Pulmonary artery endothelial cell (primary cell): ENCODE measurements at regions not wholly inside any gene's neighbourhood (a gene's known extent, or its start where the extent isn't known, plus 50 kb on each side); places are given as distances from the start of the nearest gene placed in this dataset.

Source experiments
- DNase-seq: peaks from one replicate; pipeline ENCODE4 v3.0.0-alpha.2; 2011; ENCODE audit warnings: low read depth, low spot score

GRCh38 chr15:97745481-97746071, 214.9 kb upstream of the ARRDC4 start:
- DNase-seq, result no peak

GRCh38 chr15:97747342-97747741, 213.2 kb upstream of the ARRDC4 start:
- DNase-seq, result no peak

DNA sequence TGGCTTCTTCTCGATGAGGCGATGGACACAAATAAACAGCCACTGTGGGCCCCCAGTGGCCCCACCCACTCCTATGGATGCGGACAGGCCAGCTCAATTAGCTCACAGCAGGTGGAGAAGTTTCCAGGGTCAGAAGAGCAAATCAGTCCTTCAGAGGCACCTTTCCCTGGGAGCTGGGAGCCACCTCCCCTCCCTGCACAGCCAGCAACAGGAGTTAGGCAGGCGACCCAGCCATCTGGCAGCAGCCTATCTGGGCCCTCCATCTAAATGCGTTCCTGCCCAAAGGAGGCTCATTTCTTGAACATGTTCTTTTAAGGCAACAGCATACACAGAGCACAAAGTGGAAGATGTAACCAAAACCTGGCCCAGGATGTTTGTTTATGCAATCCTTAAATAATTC, 211.9 kb upstream of the ARRDC4 start:
- no peak for DNase-seq

- no peak for DNase-seq
These were observed 210.4 kb upstream of the ARRDC4 start for GRCh38 chr15:97750060-97750459.

DNA sequence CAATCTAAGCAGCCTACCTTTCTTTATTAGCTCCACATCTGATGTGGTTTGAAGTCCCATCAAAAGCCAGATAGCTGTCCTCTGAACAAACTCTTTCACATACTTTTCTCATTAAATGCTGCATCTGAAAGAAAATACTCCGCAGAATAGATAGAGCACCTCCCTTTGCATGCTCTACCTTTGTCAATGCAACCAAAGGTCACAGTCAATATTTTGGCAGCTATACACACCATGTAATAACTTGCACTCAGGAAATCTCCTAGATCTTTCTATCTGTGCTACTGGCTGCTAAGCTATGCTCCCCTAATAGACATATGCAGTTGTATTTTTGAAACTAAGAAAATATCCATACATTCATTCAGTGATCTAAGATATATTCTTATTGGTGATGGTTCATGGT, 204.8 kb upstream of the ARRDC4 start:
- no peak for DNase-seq

GRCh38 chr15:97759363-97759762, 201.1 kb upstream of the ARRDC4 start:
- no peak for DNase-seq

- no peak for DNase-seq
These were observed 199.4 kb upstream of the ARRDC4 start for GRCh38 chr15:97761110-97761509.

DNA sequence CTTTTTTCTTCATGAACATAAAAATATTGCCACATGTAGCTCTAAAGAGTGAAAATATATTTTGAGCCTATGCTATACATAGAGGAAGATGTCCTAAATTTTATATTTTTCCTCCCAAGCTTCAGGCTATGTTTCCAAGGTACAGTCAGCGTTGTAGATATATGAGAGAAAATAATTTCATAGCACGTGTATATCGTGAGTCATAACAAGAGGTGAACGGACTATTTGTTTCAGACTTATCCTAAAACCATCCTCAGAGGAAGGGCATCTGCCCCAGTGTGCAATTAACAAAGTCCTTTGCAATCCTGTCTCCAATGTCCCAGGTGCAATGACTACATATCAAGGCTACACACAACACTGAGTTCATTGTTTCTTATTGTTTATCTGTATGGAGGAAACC, 177.3 kb upstream of the ARRDC4 start:
- DNase-seq, result no peak

GRCh38 chr15:97786741-97787140, 173.8 kb upstream of the ARRDC4 start:
- no peak for DNase-seq

- DNase-seq, result no peak
These were observed 170.3 kb upstream of the ARRDC4 start for GRCh38 chr15:97790180-97790579.

DNA sequence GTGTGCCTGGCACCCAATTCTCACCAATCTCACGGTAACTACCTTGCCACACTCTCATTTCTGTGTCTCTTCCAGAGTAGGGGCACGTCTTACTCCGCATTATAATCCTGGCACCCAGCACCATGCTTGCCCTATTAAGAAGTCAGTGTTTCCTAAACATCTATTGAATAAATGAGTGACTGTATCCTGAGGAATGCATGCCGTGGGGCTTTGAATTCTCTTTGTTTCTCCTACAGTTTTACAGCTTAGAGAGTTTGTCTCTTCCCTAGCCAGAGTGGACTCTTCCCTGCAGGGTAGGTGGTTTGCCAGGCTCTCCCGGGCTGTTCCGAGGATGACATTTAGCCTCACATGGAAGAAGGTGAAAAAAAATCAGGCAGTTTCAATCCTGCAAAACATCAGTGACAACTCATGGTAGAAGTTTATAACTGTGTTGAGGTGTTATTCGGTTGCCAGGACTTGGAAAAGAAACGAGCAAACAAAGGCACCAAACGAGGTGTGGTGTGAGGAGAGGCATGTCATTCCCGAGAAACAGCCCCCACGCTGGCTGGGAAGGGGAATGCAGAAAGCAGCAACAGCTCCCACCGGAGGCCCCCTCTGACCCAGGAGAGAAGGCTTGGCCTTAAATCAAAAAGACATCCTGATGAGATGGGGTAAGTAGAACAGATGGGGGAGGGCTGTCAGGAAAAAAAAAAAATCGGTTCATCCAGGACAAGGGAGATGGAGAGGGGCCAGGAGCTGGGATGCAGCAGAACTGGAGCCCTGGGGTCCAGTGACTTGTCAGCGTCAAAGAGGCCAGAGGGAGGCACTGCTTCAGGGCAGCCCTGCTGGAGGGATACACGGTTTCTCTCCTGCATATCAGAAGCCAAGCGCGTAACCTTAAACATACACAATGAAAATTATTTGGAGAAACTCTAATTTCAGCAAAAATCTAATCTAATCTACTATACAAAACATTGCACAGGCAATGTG, 168.4 kb upstream of the ARRDC4 start:
- no peak for DNase-seq

DNA sequence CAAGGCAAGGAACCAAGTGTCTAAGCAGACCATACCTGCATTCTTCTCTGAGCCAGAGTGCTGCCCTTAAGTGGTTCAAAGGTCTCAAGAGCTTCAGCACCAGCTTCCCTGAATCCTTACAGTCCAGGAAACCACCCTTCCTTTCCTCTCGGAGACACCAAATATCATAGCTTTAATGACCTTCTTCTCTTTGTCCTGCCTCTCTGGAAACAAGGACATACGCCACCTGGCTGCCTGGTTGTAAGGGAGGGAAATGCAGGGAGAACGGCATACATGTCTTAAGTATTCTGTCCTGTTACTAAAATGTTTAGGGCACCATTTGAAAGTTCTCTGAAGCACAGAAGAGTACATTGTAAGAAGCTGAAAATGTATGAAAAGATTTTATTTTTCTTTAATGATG, 155.6 kb upstream of the ARRDC4 start:
- DNase-seq, result no peak

DNA sequence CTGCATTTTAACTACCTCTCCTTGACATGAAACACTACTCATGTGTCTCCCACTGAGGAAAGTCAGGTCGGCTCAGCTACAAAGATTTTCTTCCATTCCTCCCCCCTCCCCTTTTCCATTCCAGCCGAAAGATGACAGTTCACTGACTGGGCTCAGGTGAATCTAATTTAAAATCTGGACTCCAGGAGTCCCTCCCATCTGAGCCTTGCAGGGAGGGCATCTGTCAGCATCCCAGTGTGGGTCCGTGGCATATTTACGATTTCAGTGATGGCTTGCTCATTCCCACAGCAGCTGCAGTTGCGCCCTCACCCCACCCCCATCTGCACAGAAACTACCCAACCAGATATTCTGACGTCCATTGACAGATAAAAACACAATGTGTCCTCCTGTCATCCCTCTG, 153.7 kb upstream of the ARRDC4 start:
- DNase-seq, result no peak

DNA sequence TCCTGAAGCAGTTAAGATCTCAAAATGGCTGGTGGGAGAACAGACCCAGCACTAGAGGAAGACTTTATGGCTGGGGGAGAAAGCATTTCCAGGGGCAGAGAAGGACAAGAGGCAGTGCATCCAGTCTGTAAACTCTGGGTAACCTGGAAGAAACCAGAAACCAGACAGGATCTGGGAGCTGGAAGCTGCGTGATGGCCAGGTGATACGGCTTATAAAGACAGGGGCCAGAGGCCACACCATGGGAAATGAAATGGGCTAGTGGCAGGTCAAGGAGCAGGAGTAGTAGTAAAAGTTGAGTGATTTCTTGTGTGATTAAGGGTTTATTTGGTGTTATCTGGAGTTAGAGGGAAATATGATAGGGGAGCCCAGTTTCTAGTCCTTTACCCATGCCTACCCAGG, 144.7 kb upstream of the ARRDC4 start:
- no peak for DNase-seq

DNA sequence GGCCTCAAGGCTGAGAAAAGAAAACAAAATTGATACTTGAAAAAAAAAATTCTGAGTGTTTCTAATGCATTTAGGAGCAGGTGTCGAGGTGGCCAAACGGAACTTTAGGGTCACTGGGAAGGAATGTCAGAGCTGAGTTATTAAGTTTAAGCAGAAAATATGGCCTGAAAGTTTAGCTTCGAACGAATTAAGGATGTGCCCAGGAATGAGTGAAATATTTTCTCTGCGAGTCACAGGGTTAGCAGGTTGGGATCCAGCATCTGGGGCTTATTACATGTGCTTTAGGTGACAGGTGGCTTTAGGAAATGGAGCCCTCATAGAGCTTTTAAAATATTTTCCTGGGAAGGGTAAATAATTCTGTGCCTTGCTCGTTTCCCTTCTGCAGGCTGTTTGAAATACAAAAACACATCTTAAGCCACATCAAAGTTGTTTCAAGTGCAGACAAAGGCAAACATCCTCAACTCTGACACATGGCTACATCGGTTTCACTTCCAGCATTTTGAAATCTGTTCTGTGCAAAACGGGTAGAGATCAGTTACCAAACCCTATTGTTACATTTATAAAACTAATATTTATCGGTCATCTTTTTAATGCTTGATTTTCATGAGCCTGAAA, 143.1 kb upstream of the ARRDC4 start:
- no peak for DNase-seq

DNA sequence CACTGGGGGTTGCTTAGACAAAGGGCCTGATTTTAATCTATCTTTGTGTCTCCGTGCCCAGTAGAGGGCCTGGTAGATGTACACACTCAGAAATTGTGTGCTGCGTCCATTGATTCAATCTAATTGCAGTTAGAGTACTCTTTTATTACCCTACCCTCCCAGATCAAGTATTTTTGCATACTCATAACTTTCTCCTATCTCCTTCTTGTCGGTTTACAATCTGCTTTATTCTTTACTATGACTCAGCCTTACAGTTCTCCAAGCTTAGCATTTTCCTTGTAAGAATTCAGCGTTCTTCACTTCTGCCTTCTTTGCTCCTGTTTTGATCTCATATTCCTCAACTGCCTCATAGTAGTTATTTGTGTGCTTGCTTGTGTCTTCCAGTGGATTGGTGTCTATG, 124.5 kb upstream of the ARRDC4 start:
- DNase-seq, result no peak

DNA sequence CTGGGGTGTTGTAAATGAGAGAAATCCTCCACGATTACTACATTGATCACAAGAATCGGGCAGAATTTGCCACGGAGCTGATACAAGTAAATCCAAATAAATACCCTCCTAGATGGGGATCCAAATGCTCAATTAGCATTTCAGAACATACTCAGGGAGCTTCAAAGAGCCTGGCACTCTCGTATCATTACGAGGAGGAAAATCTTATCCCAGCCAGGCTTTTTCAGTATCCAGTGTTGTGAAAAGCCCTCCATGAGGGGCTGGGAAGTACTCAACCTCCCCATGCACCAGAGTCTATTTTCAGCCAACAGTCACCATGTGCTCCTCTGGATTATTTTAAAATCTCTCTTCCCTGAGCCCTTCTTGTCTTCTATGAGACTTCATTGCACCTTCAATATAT, 122.6 kb upstream of the ARRDC4 start:
- no peak for DNase-seq

GRCh38 chr15:97838606-97839210, 121.8 kb upstream of the ARRDC4 start:
- no peak for DNase-seq

DNA sequence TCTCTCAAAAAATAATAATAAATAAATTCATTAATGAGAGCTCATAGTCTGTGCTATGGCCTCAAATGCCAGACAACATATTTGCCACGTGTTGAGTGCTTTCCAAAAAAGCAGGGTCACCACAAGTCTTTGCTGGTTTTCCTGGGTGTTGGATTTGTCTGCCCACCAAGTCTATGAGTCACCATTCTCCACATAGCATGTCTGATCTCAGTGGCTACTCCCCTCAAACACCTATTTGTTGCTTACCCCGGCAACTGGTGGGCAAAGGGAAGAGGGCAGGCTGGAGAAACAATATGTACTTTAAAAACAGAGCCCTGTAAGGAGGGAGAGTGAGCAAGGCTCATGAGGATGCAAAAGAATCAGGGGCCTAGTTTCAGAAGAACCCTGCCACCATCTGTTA, 120.0 kb upstream of the ARRDC4 start:
- DNase-seq, result no peak

GRCh38 chr15:97841558-97841957, 118.9 kb upstream of the ARRDC4 start:
- no peak for DNase-seq

DNA sequence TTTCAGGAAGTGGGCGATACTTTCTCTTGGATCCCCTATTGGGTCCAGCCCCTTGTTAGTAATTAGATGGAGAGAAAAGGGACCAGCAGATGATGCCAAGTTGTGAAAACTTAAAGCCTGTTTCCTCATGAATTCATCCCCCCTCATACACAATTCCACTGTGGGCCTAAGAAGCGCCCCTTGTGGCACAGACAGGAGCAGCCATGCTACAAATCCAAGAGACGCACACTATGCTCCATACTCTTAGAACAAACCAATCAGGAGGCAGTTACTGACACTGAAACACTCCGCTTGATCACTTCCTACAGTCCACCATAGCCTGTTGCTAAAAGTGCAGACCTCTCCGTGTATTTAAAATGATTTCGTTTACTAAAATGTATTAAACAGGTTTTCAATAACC, 111.3 kb upstream of the ARRDC4 start:
- DNase-seq, result no peak

DNA sequence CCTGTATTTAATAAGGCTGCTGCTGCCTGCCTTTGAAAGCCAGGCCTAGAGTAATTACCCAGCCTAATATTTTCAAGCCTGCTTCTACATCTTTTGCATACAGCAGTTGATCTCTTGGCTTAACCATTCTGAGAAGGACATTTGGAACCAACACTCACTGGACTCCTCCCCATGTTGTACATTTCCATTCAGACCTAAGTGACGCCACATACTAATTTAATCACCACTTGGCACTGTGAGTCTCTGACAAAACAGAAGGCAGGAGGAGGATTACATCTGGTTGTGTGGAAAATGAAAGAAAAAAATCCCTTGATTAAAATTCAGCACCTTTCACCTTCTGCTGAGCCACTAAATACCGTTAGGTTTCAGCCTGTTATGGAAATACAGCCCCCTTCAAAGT, 102.2 kb upstream of the ARRDC4 start:
- no peak for DNase-seq
